D721Med (cell line): ENCODE measurements at regions not wholly inside any gene's neighbourhood (a gene's known extent, or its start where the extent isn't known, plus 50 kb on each side); places are given as distances from the start of the nearest gene placed in this dataset.

ENCODE experiments used
- DNase-seq: peaks from one replicate; pipeline ENCODE4 v3.0.0; 2011; ENCODE audit warnings: low spot score; ENCODE audit not compliant: insufficient read length
- FAIRE-seq: peaks from 2 replicates; lab custom pipeline; 2011; peaks lifted over from hg19 to GRCh38; lab: Jason Lieb, UNC
- CTCF ChIP-seq: IDR thresholded peaks from 2 replicates; pipeline ENCODE4 v1.5.1; 2012; ENCODE audit warnings: mild to moderate bottlenecking, control low read depth; ENCODE audit not compliant: insufficient read depth; ENCODE audit errors: missing control alignments

- TF ChIP-seq CTCF: no peak
- FAIRE-seq (no peak), DNase-seq (no peak)
Observed at GRCh38 chr7:32406386-32406785, 83.8 kb downstream of the LSM5 start.

DNA sequence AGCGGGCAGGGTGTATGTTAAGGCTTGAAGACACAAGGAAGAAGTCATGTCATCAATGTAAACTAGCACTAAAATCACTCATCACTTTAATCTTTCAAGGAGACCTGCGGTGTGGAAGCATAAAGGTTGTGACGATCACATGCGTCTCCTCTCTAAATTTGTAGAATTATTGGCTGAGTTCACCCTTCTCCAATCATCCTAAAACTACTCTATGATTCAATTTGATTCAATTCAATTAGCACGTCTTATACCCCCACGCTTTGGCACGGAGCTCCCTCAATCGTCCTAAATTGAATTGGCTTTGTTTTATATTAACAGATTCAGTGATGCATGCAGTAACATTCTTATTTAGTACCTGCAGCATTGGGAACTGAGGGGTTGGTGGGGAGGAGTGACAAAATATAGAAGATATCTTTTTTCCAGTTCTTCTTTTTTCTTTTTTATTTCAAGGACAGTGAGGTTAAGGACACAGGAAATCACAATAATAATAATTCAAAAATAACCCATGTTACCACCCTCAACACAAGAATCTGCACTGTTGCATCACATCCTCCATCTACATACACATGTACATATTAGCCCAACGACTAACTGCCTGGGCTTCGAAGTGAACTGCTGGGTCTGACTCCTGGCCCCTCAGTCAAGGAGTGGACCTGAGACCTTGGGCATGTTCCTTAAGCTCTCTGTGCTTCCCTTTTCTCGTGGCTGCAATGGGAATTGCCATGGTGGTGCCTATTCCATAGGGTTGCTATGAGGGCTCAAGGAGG, 86.5 kb downstream of the LSM5 start:
- no peak for FAIRE-seq
- TF ChIP-seq CTCF: no peak

GRCh38 chr7:32400676-32401075, 89.5 kb downstream of the LSM5 start:
- FAIRE-seq (no peak), DNase-seq (no peak)
- no peak for TF ChIP-seq CTCF

More for the DNA sequence above, 86.5 kb downstream of the LSM5 start:
- DNase-seq: no peak

- TF ChIP-seq CTCF: no peak
- no peak for DNase-seq
- FAIRE-seq: no peak
Observed at GRCh38 chr7:32399311-32399710, 90.9 kb downstream of the LSM5 start.

- no peak for TF ChIP-seq CTCF
- no peak for FAIRE-seq
- no peak for DNase-seq
Observed at GRCh38 chr7:32395168-32395567, 95.0 kb downstream of the LSM5 start.

DNA sequence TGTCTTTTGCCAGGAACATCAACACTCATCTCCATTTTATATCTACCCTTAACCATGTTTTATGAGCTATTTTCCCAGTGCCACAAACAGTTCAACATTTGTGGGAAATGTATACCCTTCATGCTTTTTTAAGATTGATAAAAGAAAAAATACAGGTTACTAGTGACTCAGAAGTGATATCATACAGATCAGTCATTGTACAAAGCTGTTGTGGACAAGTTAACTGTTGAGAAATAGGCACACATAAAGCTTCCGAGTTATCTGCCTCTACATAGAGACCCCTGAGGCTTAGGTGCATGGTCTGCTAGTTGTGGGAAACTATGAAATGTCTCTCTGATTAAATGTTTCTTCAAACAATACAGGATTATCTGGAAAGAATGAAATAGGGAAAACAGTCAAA, 96.3 kb downstream of the LSM5 start:
- DNase-seq (no peak), FAIRE-seq (no peak)
- no peak for TF ChIP-seq CTCF

DNA sequence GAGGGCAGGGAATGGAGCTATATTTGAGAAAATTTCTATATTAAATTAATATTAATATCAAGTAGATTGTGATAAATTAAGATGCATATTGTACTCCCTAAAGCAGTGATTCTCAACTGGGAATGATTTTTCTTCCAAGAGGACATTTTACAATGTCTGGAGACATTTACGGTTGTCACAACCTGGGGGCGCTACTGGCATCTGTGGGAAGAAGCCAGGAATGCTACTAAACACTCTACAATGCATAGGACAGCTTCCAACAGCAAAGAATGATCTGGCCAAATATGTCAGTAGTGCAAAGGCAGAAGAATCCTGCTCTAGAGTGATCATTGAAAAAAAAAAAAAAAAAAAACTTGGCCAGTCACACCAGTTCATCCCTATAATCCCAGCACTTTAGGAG, 100.0 kb downstream of the LSM5 start:
- no peak for FAIRE-seq
- DNase-seq: no peak
- no peak for TF ChIP-seq CTCF
